HCT116 (cell line): ENCODE measurements at regions not wholly inside any gene's neighbourhood (a gene's known extent, or its start where the extent isn't known, plus 50 kb on each side); places are given as distances from the start of the nearest gene placed in this dataset.

Experiments used
- ATAC-seq: fragments of 200-7000 bp; cut with Tn5 transposase; 2 replicates; pipeline ENCODE4 v1.9.1; 2020; ENCODE audit warnings: mild to moderate bottlenecking, moderate library complexity
- BruUV-seq: library from RNA; stranded (reverse); fragments of 400-500 nt; replicated peaks from 2 replicates; lab custom pipeline; 2021; lab: Mats Ljungman, UMichigan
- CTCF ChIA-PET: fragments of 300-600 bp; sonication (Branson Sonifier 250); formaldehyde crosslinking; loops from one replicate; lab custom pipeline; 2021; ENCODE audit warnings: antibody characterized with exemption; lab: Charles Lee
- POLR2A ChIA-PET: fragments of 300-600, 350-600 bp; sonication (Branson Sonifier 250); formaldehyde crosslinking; loops from one replicate; lab custom pipeline; 2021; ENCODE audit warnings: antibody characterized with exemption; lab: Charles Lee
- RAD21 ChIA-PET, 2 experiments: fragments of 300-600 bp; sonication (Branson Sonifier 250); formaldehyde crosslinking; loops; one replicate each; lab custom pipeline; 2023; ENCODE audit warnings: low total read pairs in 2 of 2; ENCODE audit not compliant: uncharacterized antibody in 2 of 2, unreplicated experiment in 2 of 2, low non-redundant PET in 1 of 2; lab: Charles Lee
- DNase-seq: peaks from one replicate; pipeline ENCODE4 v3.0.0-alpha.2; 2010; ENCODE audit warnings: low read depth, low spot score
- H2AFZ ChIP-seq: fragments of 200-600 bp; shearing (Covaris generic), sonication (generic); 2 replicates; pipeline ENCODE4 v1.6.1; 2017; ENCODE audit warnings: low read depth, mixed run types, mixed read lengths, antibody characterized with exemption, low read length; ENCODE audit not compliant: poor library complexity, severe bottlenecking
- H3K27ac ChIP-seq: 2 replicates; pipeline ENCODE4 v1.5.1; 2012; ENCODE audit warnings: low read depth, low read length
- H3K27me3 ChIP-seq: fragments of 200-600 bp; sonication (generic); 2 replicates; pipeline ENCODE4 v1.6.1; 2016; ENCODE audit warnings: mixed run types, low read length, mixed read lengths; ENCODE audit not compliant: insufficient read depth
- H3K36me3 ChIP-seq, 2 experiments: fragments of 200-500 bp in 1 of 2; fragments of 200-600 bp in 1 of 2; sonication (Bioruptor generic) in 1 of 2; sonication (generic) in 1 of 2; 2 replicates each; pipeline versions ENCODE4 v1.5.1 to v1.6.1; 2014 to 2016; ENCODE audit warnings: low read length in 2 of 2, inconsistent platforms in 1 of 2, mixed read lengths in 1 of 2, mixed run types in 1 of 2; ENCODE audit not compliant: insufficient read depth in 2 of 2, control insufficient read depth in 1 of 2
- H3K4me1 ChIP-seq, 2 experiments: fragments of 200-600 bp in 1 of 2; sonication (generic) in 1 of 2; 2 replicates each; pipeline versions ENCODE4 v1.5.1 to v1.6.1; 2012 to 2017; ENCODE audit warnings: low read length in 2 of 2, inconsistent platforms in 1 of 2, mild to moderate bottlenecking in 1 of 2, mixed read lengths in 1 of 2, mixed run types in 1 of 2, moderate library complexity in 1 of 2; ENCODE audit not compliant: insufficient read depth in 2 of 2, control insufficient read depth in 1 of 2
- H3K4me2 ChIP-seq: fragments of 200-600 bp; sonication (generic); 2 replicates; pipeline ENCODE4 v1.6.1; 2017; ENCODE audit warnings: mixed run types, low read length, mixed read lengths
- H3K4me3 ChIP-seq, 2 experiments: fragments of 200-600 bp in 1 of 2; sonication (generic) in 1 of 2; replicated peaks in 1 of 2; 2 replicates each; pipeline ENCODE4 v1.5.1; 2011 to 2016; ENCODE audit warnings: low read length in 2 of 2, control low read depth in 1 of 2, low read depth in 1 of 2, mild to moderate bottlenecking in 1 of 2, mixed read lengths in 1 of 2, mixed run types in 1 of 2
- H3K79me2 ChIP-seq: fragments of 200-600 bp; sonication (generic); 2 replicates; pipeline ENCODE4 v1.6.1; 2017; ENCODE audit warnings: mild to moderate bottlenecking, mixed run types, low read length, moderate library complexity, mixed read lengths; ENCODE audit not compliant: insufficient read depth
- H3K9ac ChIP-seq: fragments of 200-600 bp; sonication (generic); 2 replicates; pipeline ENCODE4 v1.6.1; 2016; ENCODE audit warnings: low read length, mixed read lengths
- H3K9me2 ChIP-seq: fragments of 200-600 bp; sonication (generic), shearing (Covaris generic); 2 replicates; pipeline ENCODE4 v1.6.1; 2017; ENCODE audit warnings: mixed run types, mild to moderate bottlenecking, moderate library complexity; ENCODE audit not compliant: insufficient read depth
- H3K9me3 ChIP-seq, 2 experiments: fragments of 200-500 bp in 1 of 2; fragments of 200-600 bp in 1 of 2; sonication (Bioruptor generic) in 1 of 2; sonication (generic) in 1 of 2; 2 replicates each; pipeline ENCODE4 v1.6.1; 2014 to 2017; ENCODE audit warnings: low read length in 2 of 2, mixed read lengths in 2 of 2, inconsistent platforms in 1 of 2, low read depth in 1 of 2, mild to moderate bottlenecking in 1 of 2, mixed run types in 1 of 2, moderate library complexity in 1 of 2; ENCODE audit not compliant: control insufficient read depth in 1 of 2, insufficient read depth in 1 of 2
- H4K20me1 ChIP-seq: fragments of 200-600 bp; sonication (generic), shearing (Covaris generic); 2 replicates; pipeline ENCODE4 v1.6.1; 2017; ENCODE audit warnings: mixed run types, mild to moderate bottlenecking, moderate library complexity; ENCODE audit not compliant: insufficient read depth
- ATF3 ChIP-seq: IDR thresholded peaks from 2 replicates; pipeline ENCODE4 v1.6.1; 2012
- CEBPB ChIP-seq: IDR thresholded peaks from 2 replicates; pipeline ENCODE4 v1.6.1; 2012; ENCODE audit warnings: low read depth
- CTCF ChIP-seq, 3 experiments: fragments of 200-600 bp in 1 of 3; sonication (generic) in 1 of 3; IDR thresholded peaks in 2 of 3; conservative IDR thresholded peaks in 1 of 3; 2 replicates each; pipeline ENCODE4 v1.5.1; 2012 to 2017; ENCODE audit warnings: low read depth in 2 of 3, low read length in 2 of 3, antibody characterized with exemption in 1 of 3, borderline replicate concordance in 1 of 3, control low read depth in 1 of 3, mild to moderate bottlenecking in 1 of 3, mixed read lengths in 1 of 3, mixed run types in 1 of 3, moderate library complexity in 1 of 3; ENCODE audit not compliant: insufficient read depth in 1 of 3
- EGR1 ChIP-seq: IDR thresholded peaks from 2 replicates; pipeline ENCODE4 v1.6.1; 2012; ENCODE audit warnings: low read depth
- ELF1 ChIP-seq: IDR thresholded peaks from 2 replicates; pipeline ENCODE4 v1.6.1; 2012; ENCODE audit warnings: low read depth, borderline replicate concordance
- EZH2 ChIP-seq: fragments of 200-600 bp; sonication (generic); IDR thresholded peaks from 2 replicates; pipeline ENCODE4 v1.6.1; 2017; ENCODE audit warnings: antibody characterized with exemption, mixed run types
- EZH2phosphoT487 ChIP-seq: fragments of 200-600 bp; IDR thresholded peaks from 2 replicates; pipeline ENCODE4 v1.6.1; 2018; ENCODE audit warnings: antibody characterized with exemption, borderline replicate concordance
- JUND ChIP-seq: IDR thresholded peaks from 2 replicates; pipeline ENCODE4 v1.6.1; 2012
- MAX ChIP-seq: IDR thresholded peaks from 2 replicates; pipeline ENCODE4 v1.6.1; 2012
- POLR2A ChIP-seq: IDR thresholded peaks from 2 replicates; pipeline ENCODE4 v1.7.0; 2011; ENCODE audit warnings: borderline replicate concordance; ENCODE audit not compliant: insufficient read depth, insufficient read length; ENCODE audit errors: extremely low read depth
- POLR2AphosphoS5 ChIP-seq: IDR thresholded peaks from 2 replicates; pipeline ENCODE4 v1.6.1; 2011; ENCODE audit warnings: mild to moderate bottlenecking, low read depth, low read length, moderate library complexity
- RAD21 ChIP-seq: IDR thresholded peaks from 2 replicates; pipeline ENCODE4 v1.6.1; 2012; ENCODE audit warnings: low read depth, mild to moderate bottlenecking
- REST ChIP-seq: IDR thresholded peaks from 2 replicates; pipeline ENCODE4 v1.6.1; 2012; ENCODE audit warnings: low read depth
- SIN3A ChIP-seq: IDR thresholded peaks from 2 replicates; pipeline ENCODE4 v1.6.1; 2012; ENCODE audit warnings: low read depth
- YY1 ChIP-seq: IDR thresholded peaks from 2 replicates; pipeline ENCODE4 v1.6.1; 2011; ENCODE audit warnings: low read length, low read depth, moderate library complexity, mild to moderate bottlenecking; ENCODE audit not compliant: insufficient replicate concordance; ENCODE audit errors: extremely low read depth
- ZBTB33 ChIP-seq: IDR thresholded peaks from 2 replicates; pipeline ENCODE4 v1.6.1; 2011; ENCODE audit warnings: mild to moderate bottlenecking, low read length, moderate library complexity; ENCODE audit not compliant: insufficient replicate concordance; ENCODE audit errors: extremely low read depth
- ZNF274 ChIP-seq: fragments of 200-500 bp; sonication (Bioruptor generic); IDR thresholded peaks from 2 replicates; pipeline ENCODE4 v1.6.1; 2014; ENCODE audit warnings: mild to moderate bottlenecking, low read depth, low read length, inconsistent platforms
- intact Hi-C: fragments of 100-400 bp; cut with micrococcal nuclease; formaldehyde crosslinking; loops from 2 replicates; pipeline ENCODE4 v1.10.0; 2022

GRCh38 chr2:224325941-224326340, 76.0 kb downstream of the FAM124B start:
- CTCF ChIA-PET, result no interaction called here
- no peaks in the 10 kb centered on the region for H3K9me3 ChIP-seq
- RAD21 ChIA-PET, result no interaction called here
- no peaks in the 10 kb centered on the region for H3K9me2 ChIP-seq
- H3K9ac ChIP-seq, result no peak overlapping the region
- no peak overlapping the region for H3K27ac ChIP-seq
- POLR2A ChIA-PET, result no interaction called here
- no TSS peak for BruUV-seq
- H3K4me3 ChIP-seq, result no peak overlapping the region
- no peaks in the 10 kb centered on the region for H3K4me1 ChIP-seq
- intact Hi-C loops, result no loop called here
- no peak for ATAC-seq
- H3K27me3 ChIP-seq, result no peaks in the 10 kb centered on the region; the same call in 1 of the 2 replicates
- TF ChIP-seq ZBTB33 (no peak), CEBPB (no peak), CTCF (IDR thresholded peaks at IDR 0.05 in 2 of 3, conservative IDR thresholded peaks at IDR 0.05 in 1 of 3; ENCODE audit: borderline replicate concordance in 1 of 3, insufficient read depth in 1 of 3, low read depth in 2 of 3, low read length in 2 of 3) (no peak), POLR2AphosphoS5 (no peak), POLR2A (no peak), JUND (no peak), ELF1 (no peak), SIN3A (no peak), ZNF274 (no peak), REST (no peak), ATF3 (no peak), YY1 (no peak), EZH2phosphoT487 (no peak), EZH2 (no peak), EGR1 (no peak), MAX (no peak), RAD21 (no peak)
- TF ChIP-seq, all 23 proteins: peak for 0
- no peaks in the 10 kb centered on the region for H3K79me2 ChIP-seq
- no peaks in the 10 kb centered on the region for H4K20me1 ChIP-seq
- DNase-seq, result no peak
- no peak overlapping the region for H3K4me2 ChIP-seq
- H2AFZ ChIP-seq, result no peak overlapping the region
- no peaks in the 10 kb centered on the region for H3K36me3 ChIP-seq
